B cell (primary cell): ENCODE measurements at regions not wholly inside any gene's neighbourhood (a gene's known extent, or its start where the extent isn't known, plus 50 kb on each side); places are given as distances from the start of the nearest gene placed in this dataset.

Source experiments
- EZH2 ChIP-seq: IDR thresholded peaks from 2 replicates; pipeline ENCODE4 v1.6.1; 2012; ENCODE audit warnings: borderline replicate concordance, low read depth, mild to moderate bottlenecking, moderate library complexity, low read length; ENCODE audit not compliant: insufficient read depth, poor library complexity, severe bottlenecking
- TF ChIP-seq, protein P1 (sequence below): fragments of 200-600 bp; IDR thresholded peaks from one replicate; pipeline ENCODE4 v1.8.0; 2022; ENCODE audit warnings: antibody characterized with exemption, mild to moderate bottlenecking

DNA sequence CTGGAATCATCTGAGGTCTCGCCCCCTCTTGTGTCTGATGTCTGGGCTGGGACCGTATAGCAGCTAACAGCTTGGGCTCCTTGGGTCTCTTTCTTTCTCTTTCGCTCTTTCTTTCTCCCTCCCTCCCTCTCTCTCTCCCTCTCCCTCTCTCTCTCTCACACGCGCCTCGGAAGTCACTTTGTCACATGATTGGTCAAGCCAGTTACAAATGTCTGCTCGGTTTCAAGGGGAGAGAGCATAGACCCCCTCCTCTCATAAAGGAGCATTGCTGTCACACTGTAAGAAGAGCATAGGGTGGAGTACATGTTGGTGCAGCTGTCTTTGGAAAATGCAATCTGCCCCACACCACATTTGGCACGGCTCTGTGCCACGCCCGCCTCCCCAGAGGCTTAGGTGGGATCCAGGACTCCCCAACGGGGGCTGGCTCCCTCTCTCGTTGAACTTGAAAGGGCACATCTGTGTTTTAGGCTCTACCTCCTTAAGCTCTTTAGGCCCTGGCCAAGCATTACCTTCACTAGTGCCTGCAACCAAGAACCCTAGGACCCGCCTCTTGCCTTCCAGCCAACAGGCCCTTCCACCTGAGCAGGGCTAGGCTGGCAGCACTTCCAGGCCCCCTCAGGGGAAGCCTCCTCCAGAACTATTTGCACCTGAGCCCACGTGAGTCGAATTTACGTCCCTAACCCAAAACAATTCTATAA lies 61.9 kb upstream of the CACUL1 start:
- TF ChIP-seq, protein P1, sequence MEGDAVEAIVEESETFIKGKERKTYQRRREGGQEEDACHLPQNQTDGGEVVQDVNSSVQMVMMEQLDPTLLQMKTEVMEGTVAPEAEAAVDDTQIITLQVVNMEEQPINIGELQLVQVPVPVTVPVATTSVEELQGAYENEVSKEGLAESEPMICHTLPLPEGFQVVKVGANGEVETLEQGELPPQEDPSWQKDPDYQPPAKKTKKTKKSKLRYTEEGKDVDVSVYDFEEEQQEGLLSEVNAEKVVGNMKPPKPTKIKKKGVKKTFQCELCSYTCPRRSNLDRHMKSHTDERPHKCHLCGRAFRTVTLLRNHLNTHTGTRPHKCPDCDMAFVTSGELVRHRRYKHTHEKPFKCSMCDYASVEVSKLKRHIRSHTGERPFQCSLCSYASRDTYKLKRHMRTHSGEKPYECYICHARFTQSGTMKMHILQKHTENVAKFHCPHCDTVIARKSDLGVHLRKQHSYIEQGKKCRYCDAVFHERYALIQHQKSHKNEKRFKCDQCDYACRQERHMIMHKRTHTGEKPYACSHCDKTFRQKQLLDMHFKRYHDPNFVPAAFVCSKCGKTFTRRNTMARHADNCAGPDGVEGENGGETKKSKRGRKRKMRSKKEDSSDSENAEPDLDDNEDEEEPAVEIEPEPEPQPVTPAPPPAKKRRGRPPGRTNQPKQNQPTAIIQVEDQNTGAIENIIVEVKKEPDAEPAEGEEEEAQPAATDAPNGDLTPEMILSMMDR: no peak
- TF ChIP-seq EZH2: no peak
